ENCODE measurements at regions not wholly inside any gene's neighbourhood (a gene's known extent, or its start where the extent isn't known, plus 50 kb on each side); places are given as distances from the start of the nearest gene placed in this dataset.

DNA sequence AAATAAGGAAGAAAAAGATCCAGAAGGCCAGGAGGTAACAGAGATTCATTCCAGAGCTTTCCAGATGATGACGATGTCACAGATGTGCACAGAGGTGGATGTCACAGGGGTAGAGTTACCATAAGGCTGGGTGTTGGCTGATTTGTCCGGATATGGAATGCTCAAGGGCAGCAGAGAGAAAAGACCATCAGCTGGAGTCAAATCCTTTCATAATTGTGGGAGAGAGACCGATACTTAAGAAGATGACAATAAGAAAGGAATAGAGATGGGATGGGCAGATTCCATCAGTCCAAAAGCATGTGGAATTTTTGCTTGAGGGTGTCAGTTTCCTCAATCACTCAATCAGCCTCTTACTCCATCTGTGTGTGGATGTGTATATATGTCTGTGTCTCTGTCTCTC, 150.4 kb downstream of the CENPC start:
- TF ChIP-seq POLR2AphosphoS5 (IDR thresholded peaks at IDR 0.05; ENCODE audit: low read depth, low read length) (no peak), SIN3A (IDR thresholded peaks at IDR 0.05; ENCODE audit: borderline replicate concordance, insufficient read depth, low read depth, low read length) (no peak), TCF7L2 (IDR thresholded peaks at IDR 0.05; ENCODE audit: low read depth, low read length) (no peak)
- TF ChIP-seq, protein P1, sequence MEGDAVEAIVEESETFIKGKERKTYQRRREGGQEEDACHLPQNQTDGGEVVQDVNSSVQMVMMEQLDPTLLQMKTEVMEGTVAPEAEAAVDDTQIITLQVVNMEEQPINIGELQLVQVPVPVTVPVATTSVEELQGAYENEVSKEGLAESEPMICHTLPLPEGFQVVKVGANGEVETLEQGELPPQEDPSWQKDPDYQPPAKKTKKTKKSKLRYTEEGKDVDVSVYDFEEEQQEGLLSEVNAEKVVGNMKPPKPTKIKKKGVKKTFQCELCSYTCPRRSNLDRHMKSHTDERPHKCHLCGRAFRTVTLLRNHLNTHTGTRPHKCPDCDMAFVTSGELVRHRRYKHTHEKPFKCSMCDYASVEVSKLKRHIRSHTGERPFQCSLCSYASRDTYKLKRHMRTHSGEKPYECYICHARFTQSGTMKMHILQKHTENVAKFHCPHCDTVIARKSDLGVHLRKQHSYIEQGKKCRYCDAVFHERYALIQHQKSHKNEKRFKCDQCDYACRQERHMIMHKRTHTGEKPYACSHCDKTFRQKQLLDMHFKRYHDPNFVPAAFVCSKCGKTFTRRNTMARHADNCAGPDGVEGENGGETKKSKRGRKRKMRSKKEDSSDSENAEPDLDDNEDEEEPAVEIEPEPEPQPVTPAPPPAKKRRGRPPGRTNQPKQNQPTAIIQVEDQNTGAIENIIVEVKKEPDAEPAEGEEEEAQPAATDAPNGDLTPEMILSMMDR (IDR thresholded peaks at IDR 0.05): no peak
- TF ChIP-seq, protein P2, sequence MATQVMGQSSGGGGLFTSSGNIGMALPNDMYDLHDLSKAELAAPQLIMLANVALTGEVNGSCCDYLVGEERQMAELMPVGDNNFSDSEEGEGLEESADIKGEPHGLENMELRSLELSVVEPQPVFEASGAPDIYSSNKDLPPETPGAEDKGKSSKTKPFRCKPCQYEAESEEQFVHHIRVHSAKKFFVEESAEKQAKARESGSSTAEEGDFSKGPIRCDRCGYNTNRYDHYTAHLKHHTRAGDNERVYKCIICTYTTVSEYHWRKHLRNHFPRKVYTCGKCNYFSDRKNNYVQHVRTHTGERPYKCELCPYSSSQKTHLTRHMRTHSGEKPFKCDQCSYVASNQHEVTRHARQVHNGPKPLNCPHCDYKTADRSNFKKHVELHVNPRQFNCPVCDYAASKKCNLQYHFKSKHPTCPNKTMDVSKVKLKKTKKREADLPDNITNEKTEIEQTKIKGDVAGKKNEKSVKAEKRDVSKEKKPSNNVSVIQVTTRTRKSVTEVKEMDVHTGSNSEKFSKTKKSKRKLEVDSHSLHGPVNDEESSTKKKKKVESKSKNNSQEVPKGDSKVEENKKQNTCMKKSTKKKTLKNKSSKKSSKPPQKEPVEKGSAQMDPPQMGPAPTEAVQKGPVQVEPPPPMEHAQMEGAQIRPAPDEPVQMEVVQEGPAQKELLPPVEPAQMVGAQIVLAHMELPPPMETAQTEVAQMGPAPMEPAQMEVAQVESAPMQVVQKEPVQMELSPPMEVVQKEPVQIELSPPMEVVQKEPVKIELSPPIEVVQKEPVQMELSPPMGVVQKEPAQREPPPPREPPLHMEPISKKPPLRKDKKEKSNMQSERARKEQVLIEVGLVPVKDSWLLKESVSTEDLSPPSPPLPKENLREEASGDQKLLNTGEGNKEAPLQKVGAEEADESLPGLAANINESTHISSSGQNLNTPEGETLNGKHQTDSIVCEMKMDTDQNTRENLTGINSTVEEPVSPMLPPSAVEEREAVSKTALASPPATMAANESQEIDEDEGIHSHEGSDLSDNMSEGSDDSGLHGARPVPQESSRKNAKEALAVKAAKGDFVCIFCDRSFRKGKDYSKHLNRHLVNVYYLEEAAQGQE (IDR thresholded peaks at IDR 0.05; ENCODE audit: insufficient read depth in 1 of 2, low read depth in 2 of 2, low read length in 1 of 2): no peak

Data from Panc1 (cell line).